Coronary artery (tissue), 2 donors: ENCODE measurements at regions not wholly inside any gene's neighbourhood (a gene's known extent, or its start where the extent isn't known, plus 50 kb on each side); places are given as distances from the start of the nearest gene placed in this dataset.
A peak's percentile ranks its signal among the peaks of the same experiment; 100 is the strongest.
"Not testable (repeated sequence)": the region's sequence is repeated elsewhere in the genome, so short reads cannot be mapped to it uniquely, and the experiment has no call there.

Source experiments
- DNase-seq: peaks from one replicate; pipeline ENCODE4 v3.0.0-alpha.2; 2017; ENCODE audit warnings: low spot score
- H3K27ac ChIP-seq, 2 donors: fragments of 200-600 bp; sonication (generic); one replicate each; pipeline ENCODE4 v1.5.1; 2016 to 2019
- H3K4me3 ChIP-seq: fragments of 200-600 bp; sonication (generic); 2 replicates; pipeline ENCODE4 v1.5.1; 2016; ENCODE audit warnings: mild to moderate bottlenecking, moderate library complexity
- TF ChIP-seq, protein P1 (sequence below): fragments of 200-600 bp; sonication (generic); IDR thresholded peaks from one replicate; pipeline ENCODE4 v1.5.1; 2019; ENCODE audit warnings: antibody characterized with exemption

DNA sequence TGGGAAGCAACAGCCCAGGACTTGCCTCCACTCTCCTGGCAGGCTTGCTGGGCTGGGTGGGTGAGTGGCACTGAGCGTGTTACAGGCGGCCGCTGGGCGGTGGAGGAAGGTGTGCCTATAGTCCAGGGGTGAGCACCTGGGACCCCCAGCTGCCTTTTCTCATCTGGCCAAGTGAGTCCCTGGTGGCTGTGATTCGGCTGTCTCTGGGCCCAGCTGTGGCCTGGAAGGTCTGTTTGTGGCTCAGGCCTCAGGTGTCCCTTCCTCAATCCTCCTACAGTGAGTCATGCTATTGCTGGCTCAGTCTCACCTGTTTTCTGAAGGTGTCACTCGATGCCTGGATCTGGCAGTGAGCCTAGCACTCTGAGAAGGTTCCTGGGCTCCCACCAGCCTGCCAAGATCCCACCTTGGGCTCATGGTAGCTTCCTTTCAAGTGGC lies 564.2 kb downstream of the PTPRU start:
- TF ChIP-seq, protein P1, sequence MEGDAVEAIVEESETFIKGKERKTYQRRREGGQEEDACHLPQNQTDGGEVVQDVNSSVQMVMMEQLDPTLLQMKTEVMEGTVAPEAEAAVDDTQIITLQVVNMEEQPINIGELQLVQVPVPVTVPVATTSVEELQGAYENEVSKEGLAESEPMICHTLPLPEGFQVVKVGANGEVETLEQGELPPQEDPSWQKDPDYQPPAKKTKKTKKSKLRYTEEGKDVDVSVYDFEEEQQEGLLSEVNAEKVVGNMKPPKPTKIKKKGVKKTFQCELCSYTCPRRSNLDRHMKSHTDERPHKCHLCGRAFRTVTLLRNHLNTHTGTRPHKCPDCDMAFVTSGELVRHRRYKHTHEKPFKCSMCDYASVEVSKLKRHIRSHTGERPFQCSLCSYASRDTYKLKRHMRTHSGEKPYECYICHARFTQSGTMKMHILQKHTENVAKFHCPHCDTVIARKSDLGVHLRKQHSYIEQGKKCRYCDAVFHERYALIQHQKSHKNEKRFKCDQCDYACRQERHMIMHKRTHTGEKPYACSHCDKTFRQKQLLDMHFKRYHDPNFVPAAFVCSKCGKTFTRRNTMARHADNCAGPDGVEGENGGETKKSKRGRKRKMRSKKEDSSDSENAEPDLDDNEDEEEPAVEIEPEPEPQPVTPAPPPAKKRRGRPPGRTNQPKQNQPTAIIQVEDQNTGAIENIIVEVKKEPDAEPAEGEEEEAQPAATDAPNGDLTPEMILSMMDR = no peak
- Histone ChIP-seq H3K27ac (no peak overlapping the region), H3K4me3 (no peak overlapping the region)
- peak; percentile 62 for DNase-seq

DNA sequence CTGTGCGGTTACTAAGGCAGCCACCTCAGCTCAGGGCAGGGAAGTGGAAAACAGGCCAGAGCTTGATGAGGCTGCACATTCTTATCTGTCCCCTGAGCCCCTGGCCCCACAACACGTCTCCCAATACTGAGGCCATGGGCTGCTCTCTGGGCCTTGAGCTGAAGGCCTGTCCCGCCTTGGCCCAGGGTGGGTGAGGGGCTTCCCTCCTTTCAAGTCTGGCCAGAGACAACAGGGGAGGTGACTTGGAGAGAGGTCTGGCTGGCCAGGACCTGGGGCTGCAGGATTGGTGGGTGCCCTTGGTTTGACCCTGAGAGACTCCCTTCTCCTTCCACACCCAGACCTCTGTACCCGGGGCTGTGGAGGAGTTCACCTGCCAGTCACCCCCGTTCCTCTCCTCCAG lies 563.8 kb downstream of the PTPRU start:
- TF ChIP-seq, protein P1 = no peak

DNA sequence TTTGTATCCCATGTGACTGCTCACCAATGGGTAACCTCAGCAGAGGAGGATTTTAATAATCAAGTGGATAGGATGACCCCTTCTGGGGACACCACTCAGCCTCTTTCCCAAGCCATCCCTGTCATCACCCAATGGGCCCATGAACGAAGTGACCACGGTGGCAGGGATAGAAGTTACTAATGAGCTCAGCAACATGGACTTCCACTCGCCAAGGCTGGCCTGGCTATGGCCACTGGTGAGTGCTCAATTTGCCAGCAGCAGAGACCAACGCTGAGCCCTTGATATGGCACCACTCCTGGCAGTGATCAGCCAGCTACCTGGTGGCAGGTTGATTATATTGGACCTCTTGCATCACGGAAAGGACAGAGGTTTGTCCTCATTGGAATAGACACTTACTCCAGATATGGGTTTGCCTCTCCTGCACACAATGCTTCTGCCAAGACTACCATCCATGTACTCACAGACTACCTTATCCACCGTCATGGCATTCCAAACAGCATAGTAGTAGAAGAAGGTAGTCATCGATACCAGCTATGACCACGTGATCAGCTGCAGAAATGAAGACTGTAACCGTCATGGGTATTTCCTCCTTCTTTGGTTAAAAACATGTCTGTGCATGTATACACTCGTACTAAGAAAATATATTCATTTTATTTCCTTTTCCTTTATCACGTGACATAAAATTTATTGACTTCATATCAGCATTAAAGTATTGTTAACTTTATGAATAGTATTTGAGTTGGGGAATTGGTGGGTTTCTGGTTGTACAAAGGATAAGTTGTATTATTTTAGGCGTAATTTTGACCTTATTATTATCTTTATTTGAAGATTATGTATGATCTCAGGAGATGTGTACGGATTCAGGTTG lies 562.6 kb downstream of the PTPRU start:
- DNase-seq = peak; percentile 38
- TF ChIP-seq, protein P1 = no peak
- H3K27ac ChIP-seq = no peak overlapping the region
- no peak overlapping the region for H3K4me3 ChIP-seq

More for the DNA sequence above, 563.8 kb downstream of the PTPRU start:
- H3K4me3 ChIP-seq = no peak overlapping the region
- no peak for DNase-seq
- H3K27ac ChIP-seq = no peak overlapping the region

DNA sequence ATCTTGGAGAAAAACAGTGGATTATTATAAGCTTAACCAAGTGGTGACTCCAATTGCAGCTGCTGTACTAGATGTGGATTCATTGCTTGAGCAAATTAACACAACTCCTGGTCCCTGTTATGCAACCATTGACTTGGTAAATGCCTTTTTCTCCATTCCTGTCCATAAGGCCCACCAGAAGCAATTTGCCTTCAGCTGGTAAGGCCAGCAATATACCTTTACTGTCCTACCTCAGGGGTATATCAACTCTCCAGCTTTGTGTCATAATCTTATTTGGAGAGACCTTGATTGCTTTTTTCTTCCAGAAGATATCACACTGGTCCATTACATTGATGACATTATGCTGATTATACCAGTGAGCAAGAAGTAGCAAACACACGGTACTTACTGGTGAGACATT lies 560.8 kb downstream of the PTPRU start:
- H3K4me3 ChIP-seq, H3K27ac ChIP-seq, DNase-seq: not testable (repeated sequence)

DNA sequence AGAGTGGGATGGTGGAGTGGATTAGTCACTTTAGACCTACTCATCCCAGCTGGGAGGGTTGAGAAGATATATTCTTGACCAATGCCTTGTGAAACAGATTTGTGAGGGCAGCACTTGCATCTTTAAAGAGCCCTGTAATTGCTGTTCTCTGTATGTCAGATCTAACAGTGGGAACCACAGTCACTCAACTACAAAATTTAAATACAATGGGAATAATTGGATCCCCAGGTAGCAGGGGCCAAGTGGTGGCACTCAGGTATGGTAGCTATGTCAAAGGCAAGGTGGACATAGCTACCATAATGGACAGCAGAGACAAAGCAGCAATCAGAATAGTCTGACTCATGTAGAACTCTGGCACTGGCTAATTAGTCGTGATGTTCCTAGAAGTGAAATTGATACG lies 559.6 kb downstream of the PTPRU start:
- not testable (repeated sequence) for DNase-seq, H3K27ac ChIP-seq, H3K4me3 ChIP-seq

DNA sequence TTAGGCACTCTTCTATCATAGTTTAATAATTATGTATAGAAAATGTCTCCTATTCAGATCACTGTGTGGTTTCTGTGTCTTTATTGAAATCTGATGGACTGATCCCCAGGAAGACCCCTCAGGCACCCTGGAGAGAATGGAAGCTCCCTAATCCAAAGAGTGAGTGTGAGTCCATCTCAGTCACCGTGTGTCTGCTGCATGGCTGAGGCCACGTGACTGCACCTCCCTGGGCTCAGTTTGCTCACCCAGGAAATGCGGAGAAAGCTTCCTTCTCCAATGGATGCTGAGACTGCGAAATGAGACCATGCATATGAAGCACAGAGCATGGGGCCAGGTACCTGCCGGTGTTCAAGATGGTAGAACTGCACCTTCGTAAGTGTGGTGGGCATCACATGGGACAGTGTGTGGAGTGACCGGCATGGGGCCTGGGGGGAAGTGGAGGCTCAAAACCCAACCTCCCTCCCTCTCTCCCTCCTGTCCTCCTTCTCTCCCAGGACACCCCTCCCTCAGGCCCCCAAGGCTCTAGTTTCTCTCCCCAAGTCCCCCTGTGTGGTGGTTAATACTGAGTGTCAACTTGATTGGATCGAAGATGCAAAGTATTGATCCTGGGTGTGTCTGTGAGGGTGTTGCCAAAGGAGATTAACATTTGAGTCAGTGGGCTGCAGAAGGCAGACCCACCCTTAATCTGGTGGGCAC lies 557.5 kb downstream of the PTPRU start:
- TF ChIP-seq, protein P1 = no peak
- H3K4me3 ChIP-seq = no peak overlapping the region
- H3K27ac ChIP-seq = no peak overlapping the region

DNA sequence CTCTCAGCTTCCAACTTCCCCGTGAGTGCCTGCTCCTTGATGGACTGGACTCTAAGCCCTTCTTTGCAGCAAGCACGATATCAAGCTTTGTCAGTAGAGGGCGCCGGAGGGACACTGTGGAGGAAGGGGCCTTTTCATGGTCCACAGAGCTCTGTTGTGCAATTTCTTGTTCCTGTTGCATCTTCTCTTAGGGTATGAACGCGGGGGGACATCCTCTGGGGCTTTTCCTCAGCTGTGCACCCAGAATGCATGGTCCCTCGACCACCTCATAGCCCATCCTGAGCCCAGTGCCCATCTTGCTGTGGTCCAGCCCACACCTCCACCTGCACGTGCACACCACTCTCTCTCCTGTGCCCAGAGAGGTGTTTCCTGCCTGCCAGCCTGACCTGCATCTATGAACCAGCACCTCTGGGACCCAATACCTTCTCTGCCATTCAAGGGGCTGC lies 556.8 kb downstream of the PTPRU start:
- TF ChIP-seq, protein P1 = peak; percentile 43
- H3K27ac ChIP-seq = no peak overlapping the region
- peak; percentile 73 for DNase-seq
- no peak overlapping the region for H3K4me3 ChIP-seq

More for the DNA sequence above, 557.5 kb downstream of the PTPRU start:
- no peak for DNase-seq

DNA sequence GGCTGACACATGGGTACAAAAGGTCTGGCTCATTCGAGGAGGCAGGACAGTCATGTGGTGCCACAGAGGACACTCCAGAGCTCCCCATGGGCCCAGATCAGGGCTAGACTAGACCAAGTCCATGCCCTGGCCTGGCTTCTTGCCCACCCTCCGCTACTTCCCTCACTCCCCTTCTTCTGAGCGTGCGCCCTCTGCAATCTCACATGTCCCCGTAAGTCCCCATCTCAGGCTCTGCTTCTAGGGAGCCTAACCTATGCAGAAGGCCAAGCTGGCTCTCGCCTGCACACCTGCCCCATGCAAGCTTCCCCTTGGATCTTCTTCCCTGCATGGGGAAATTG lies 553.6 kb downstream of the PTPRU start:
- Histone ChIP-seq H3K27ac (no peak overlapping the region), H3K4me3 (no peak overlapping the region)
- TF ChIP-seq, protein P1 = no peak
- peak; percentile 45 for DNase-seq
